Small intestine (tissue), 7 donors: ENCODE measurements at regions not wholly inside any gene's neighbourhood (a gene's known extent, or its start where the extent isn't known, plus 50 kb on each side); places are given as distances from the start of the nearest gene placed in this dataset.
A peak's percentile ranks its signal among the peaks of the same experiment; 100 is the strongest.

Experiments
- DNase-seq, 2 donors: peaks; one replicate each; pipeline versions ENCODE4 v3.0.0 to v3.0.0-alpha.2; 2013
- FAIRE-seq: peaks from 2 replicates; lab custom pipeline; 2012; peaks lifted over from hg19 to GRCh38; lab: Jason Lieb, UNC
- H3K27ac ChIP-seq, 3 donors: one replicate each; pipeline ENCODE4 v1.5.1; 2013; ENCODE audit warnings: low read length in 2 of 3, mild to moderate bottlenecking in 2 of 3, control low read depth in 1 of 3, inconsistent platforms in 1 of 3, low read depth in 1 of 3, moderate library complexity in 1 of 3
- H3K27me3 ChIP-seq, 3 donors: one replicate each; pipeline ENCODE4 v1.6.1; 2013; ENCODE audit warnings: low read length in 3 of 3, inconsistent platforms in 1 of 3; ENCODE audit not compliant: control insufficient read depth in 3 of 3, insufficient read depth in 3 of 3
- H3K36me3 ChIP-seq, 3 donors: one replicate each; pipeline ENCODE4 v1.6.1; 2013; ENCODE audit warnings: low read length in 3 of 3, inconsistent platforms in 1 of 3, low read depth in 1 of 3, mild to moderate bottlenecking in 1 of 3, moderate library complexity in 1 of 3; ENCODE audit not compliant: control insufficient read depth in 3 of 3, insufficient read depth in 2 of 3
- H3K4me1 ChIP-seq, 3 donors: one replicate each; pipeline ENCODE4 v1.6.1; 2013; ENCODE audit warnings: low read length in 2 of 3, inconsistent platforms in 1 of 3, low read depth in 1 of 3, mild to moderate bottlenecking in 1 of 3, moderate library complexity in 1 of 3; ENCODE audit not compliant: control insufficient read depth in 3 of 3, insufficient read depth in 2 of 3
- H3K4me3 ChIP-seq, 3 donors: one replicate each; pipeline ENCODE4 v1.5.1; 2013; ENCODE audit warnings: low read length in 3 of 3, control low read depth in 1 of 3, inconsistent platforms in 1 of 3, low read depth in 1 of 3, mild to moderate bottlenecking in 1 of 3, moderate library complexity in 1 of 3
- H3K9me3 ChIP-seq, 2 donors: one replicate each; pipeline ENCODE4 v1.6.1; 2013; ENCODE audit warnings: low read depth in 1 of 2, low read length in 1 of 2; ENCODE audit not compliant: control insufficient read depth in 2 of 2, insufficient read depth in 1 of 2
- WGBS, 3 donors: extraction: QIAGEN DNeasy Blood & Tissue Kit; methylation state at CpG; one replicate each; pipeline ENCODE4 v1.1.7; 2013; 5-methylcytosine and 5-hydroxymethylcytosine counted together
- donor health status: healthy with polysubstance abuse.
- donor health status: control.
- donor health status: control.
- donor health status: Bipolar disorder and iron deficiency.
- donor health status: healthy.

DNA sequence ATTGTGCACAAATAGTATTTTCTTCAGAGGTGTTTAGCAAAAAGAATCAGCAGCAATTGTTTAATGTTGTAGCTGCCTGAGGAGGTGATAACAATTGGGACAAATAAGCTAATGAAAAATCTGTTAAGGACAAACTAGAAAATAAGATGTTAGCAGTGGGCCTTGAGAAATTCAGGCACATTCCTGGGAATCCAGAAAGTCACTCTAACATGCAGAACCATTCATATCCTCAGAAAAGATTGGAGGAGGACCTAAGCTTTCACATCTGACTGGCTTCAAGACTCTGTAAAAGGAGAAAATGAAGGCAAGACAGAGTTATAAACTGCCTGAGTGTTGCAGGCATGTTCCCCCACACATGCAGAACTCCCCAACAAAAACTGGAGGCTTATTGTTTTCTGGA lies 353.5 kb upstream of the RGPD4 start:
- H3K9me3 ChIP-seq: peaks cover 0 to 15% of the 10 kb centered on the region in 2 donors
- H3K27ac ChIP-seq: no peak overlapping the region
- H3K4me3 ChIP-seq: no peak overlapping the region
- H3K27me3 ChIP-seq: no peaks in the 10 kb centered on the region
- DNase-seq (no peak), FAIRE-seq (no peak)
- no peaks in the 10 kb centered on the region for H3K36me3 ChIP-seq
- no peaks in the 10 kb centered on the region for H3K4me1 ChIP-seq

- no peak overlapping the region for H3K27ac ChIP-seq
- peaks cover 0 to 8% of the 10 kb centered on the region in 2 donors for H3K9me3 ChIP-seq
- H3K4me1 ChIP-seq: no peaks in the 10 kb centered on the region
- H3K36me3 ChIP-seq: no peaks in the 10 kb centered on the region
- FAIRE-seq (peak; percentile 5), DNase-seq (no peak)
- H3K4me3 ChIP-seq: no peak overlapping the region
- 78 to 87% (median 87%) methylated on average over 2 of the region's 2 CpGs for WGBS, 3 donors
- no peaks in the 10 kb centered on the region for H3K27me3 ChIP-seq
These were observed 350.8 kb upstream of the RGPD4 start for GRCh38 chr2:107475859-107476258.

DNA sequence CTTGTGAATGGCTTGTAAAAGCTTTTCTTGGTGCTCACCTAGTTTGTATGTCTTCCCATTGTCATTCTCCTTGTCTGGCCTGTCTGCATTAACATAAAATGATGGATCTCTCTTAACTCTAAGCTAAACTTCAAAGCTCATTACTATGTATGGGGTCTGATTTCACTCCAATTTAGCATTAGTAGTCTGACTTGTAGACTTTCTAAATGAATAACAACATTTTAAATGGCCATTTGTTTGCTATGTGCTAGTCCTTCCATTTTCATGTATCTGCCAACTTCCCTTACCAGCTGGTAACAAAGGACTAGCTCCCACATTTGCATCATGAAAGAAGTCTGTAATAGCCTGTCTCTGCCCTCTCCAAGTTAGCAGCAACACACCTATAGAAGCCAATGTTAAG lies 324.2 kb upstream of the RGPD4 start:
- FAIRE-seq: no peak

DNA sequence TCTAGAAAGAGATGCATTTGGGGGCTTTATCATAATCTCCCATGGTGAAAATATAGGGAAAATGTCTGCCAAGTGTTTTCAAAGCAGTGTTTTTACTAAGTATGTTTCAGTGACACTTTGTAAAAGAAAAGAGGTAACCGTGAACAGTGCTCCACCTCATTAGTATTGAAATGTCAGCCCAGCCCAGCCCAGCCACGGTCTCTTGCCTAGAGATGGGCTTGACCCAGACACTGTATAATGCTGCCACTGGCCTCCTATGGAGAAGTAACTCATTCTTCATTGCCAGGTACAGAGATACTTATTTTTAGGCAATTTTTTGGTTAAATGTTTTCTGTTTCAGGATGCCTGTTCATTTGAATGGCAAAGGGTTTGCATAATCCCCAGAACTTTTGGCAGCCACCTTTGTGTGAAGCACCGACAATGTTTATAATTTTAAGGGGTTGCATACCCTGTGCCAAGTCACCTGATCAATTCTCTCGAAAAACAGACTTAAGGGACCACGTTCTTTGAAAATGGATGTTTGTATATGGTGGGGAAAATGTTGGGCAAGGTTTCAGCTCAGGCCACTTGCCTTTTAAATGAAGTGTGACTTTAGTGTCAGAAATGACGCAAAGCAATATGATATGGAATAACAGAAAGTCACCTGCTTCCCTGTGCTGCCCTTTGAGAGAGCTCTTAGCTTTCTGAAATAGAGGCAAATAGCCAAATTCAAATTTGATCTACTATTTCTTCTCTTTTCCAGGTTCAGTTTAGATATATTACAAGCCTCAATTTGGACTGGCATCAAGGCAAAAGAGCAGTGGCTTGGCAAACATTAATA lies 314.5 kb upstream of the RGPD4 start:
- no peak for DNase-seq
- Histone ChIP-seq H3K9me3 (no peaks in the 10 kb centered on the region), H3K27ac (no peak overlapping the region), H3K4me1 (no peaks in the 10 kb centered on the region), H3K36me3 (no peaks in the 10 kb centered on the region), H3K27me3 (no peaks in the 10 kb centered on the region), H3K4me3 (no peak overlapping the region)
- no peak for FAIRE-seq
- 69 to 72% (median 70%) methylated on average over 6 of the region's 6 CpGs for WGBS, 3 donors

More for the DNA sequence above, 324.2 kb upstream of the RGPD4 start:
- H3K27ac ChIP-seq: no peak overlapping the region
- H3K36me3 ChIP-seq: no peaks in the 10 kb centered on the region
- H3K4me1 ChIP-seq: no peaks in the 10 kb centered on the region
- H3K27me3 ChIP-seq: no peaks in the 10 kb centered on the region
- DNase-seq: no peak
- H3K9me3 ChIP-seq: no peaks in the 10 kb centered on the region
- H3K4me3 ChIP-seq: no peak overlapping the region

DNA sequence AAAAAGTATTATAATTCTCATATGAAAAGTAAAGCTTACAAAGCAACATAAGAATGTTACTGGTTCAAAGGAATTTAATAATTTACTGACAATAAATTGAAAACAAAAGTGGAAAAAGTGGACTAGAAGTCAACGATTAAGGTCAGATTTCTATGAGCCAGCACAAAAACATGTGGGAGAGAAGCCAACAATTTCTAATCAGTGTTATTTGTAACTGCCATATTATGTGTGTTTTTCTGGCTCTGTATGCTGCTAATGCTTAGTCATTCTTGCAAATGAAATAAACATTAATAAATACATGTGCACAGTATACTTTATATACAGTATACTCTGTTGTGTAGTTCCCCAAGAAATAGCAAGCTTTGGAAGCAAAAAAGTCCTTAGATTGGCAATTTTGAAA lies 301.3 kb upstream of the RGPD4 start:
- no peak overlapping the region for H3K4me3 ChIP-seq
- no peak overlapping the region for H3K27ac ChIP-seq
- H3K36me3 ChIP-seq: no peaks in the 10 kb centered on the region
- WGBS, 3 donors: 70 to 87% (median 74%) methylated on average over 1 of the region's 1 CpG
- no peaks in the 10 kb centered on the region for H3K27me3 ChIP-seq
- no peaks in the 10 kb centered on the region for H3K9me3 ChIP-seq
- no peak for DNase-seq
- no peak for FAIRE-seq
- no peaks in the 10 kb centered on the region for H3K4me1 ChIP-seq

GRCh38 chr2:107529146-107529545 lies 297.5 kb upstream of the RGPD4 start:
- WGBS, 3 donors: 68 to 84% (median 76%) methylated on average over 1 of the region's 1 CpG
- Histone ChIP-seq H3K4me1 (no peaks in the 10 kb centered on the region), H3K36me3 (no peaks in the 10 kb centered on the region), H3K27ac (no peak overlapping the region), H3K9me3 (no peaks in the 10 kb centered on the region), H3K27me3 (no peaks in the 10 kb centered on the region), H3K4me3 (no peak overlapping the region)
- DNase-seq (no peak), FAIRE-seq (no peak)

GRCh38 chr2:107530046-107530445 lies 296.6 kb upstream of the RGPD4 start:
- Histone ChIP-seq H3K4me1 (no peaks in the 10 kb centered on the region), H3K27me3 (no peaks in the 10 kb centered on the region), H3K27ac (no peak overlapping the region), H3K9me3 (no peaks in the 10 kb centered on the region), H3K4me3 (no peak overlapping the region), H3K36me3 (no peaks in the 10 kb centered on the region)
- WGBS, 3 donors: 72 to 87% (median 82%) methylated on average over 1 of the region's 1 CpG
- DNase-seq (no peak), FAIRE-seq (no peak)

- Histone ChIP-seq H3K27me3 (no peaks in the 10 kb centered on the region), H3K4me1 (no peaks in the 10 kb centered on the region), H3K4me3 (no peak overlapping the region), H3K27ac (no peak overlapping the region), H3K9me3 (no peaks in the 10 kb centered on the region), H3K36me3 (no peaks in the 10 kb centered on the region)
- no peak for DNase-seq
- no peak for FAIRE-seq
- 88 to 92% (median 92%) methylated on average over 9 of the region's 9 CpGs for WGBS, 3 donors
These were observed 291.8 kb upstream of the RGPD4 start for GRCh38 chr2:107534926-107535325.
